Endothelial cell of umbilical vein (primary cell): ENCODE measurements at regions not wholly inside any gene's neighbourhood (a gene's known extent, or its start where the extent isn't known, plus 50 kb on each side); places are given as distances from the start of the nearest gene placed in this dataset.

Experiments used
- BruUV-seq: library from RNA; stranded (reverse); fragments of 400-500 nt; replicated peaks from 2 replicates; lab custom pipeline; 2021; lab: Mats Ljungman, UMichigan
- CTCF ChIA-PET: fragments of 300-600, 350-600 bp; sonication (Branson Sonifier 250); formaldehyde crosslinking; loops from one replicate; lab custom pipeline; 2021; ENCODE audit warnings: antibody characterized with exemption, inconsistent platforms; lab: Charles Lee
- POLR2A ChIA-PET: fragments of 300-600, 350-600 bp; sonication (Branson Sonifier 250); formaldehyde crosslinking; loops from one replicate; lab custom pipeline; 2021; ENCODE audit warnings: antibody characterized with exemption, inconsistent platforms; lab: Charles Lee
- DNase-seq: peaks from one replicate; pipeline ENCODE4 v3.0.0-alpha.2; 2011; ENCODE audit warnings: low read depth, low spot score
- FAIRE-seq: peaks from 2 replicates; lab custom pipeline; 2011; peaks lifted over from hg19 to GRCh38; lab: Jason Lieb, UNC
- H2AFZ ChIP-seq: 2 replicates; pipeline ENCODE4 v1.6.0; 2012; ENCODE audit warnings: low read depth, low read length, control low read depth, inconsistent platforms
- H3K27ac ChIP-seq: 2 replicates; pipeline ENCODE4 v1.5.1; 2011; ENCODE audit warnings: low read depth, mild to moderate bottlenecking, control low read depth, low read length, moderate library complexity; ENCODE audit not compliant: insufficient read depth
- H3K27me3 ChIP-seq, 2 experiments: 2 replicates each; pipeline versions ENCODE4 v1.6.0 to v1.6.1; 2011; ENCODE audit warnings: low read length in 2 of 2, mixed read lengths in 1 of 2; ENCODE audit not compliant: control insufficient read depth in 2 of 2, insufficient read depth in 2 of 2
- H3K36me3 ChIP-seq, 2 experiments: 2 replicates in 1 of 2; 3 replicates in 1 of 2; pipeline ENCODE4 v1.5.1; 2011; ENCODE audit warnings: low read length in 2 of 2, mild to moderate bottlenecking in 1 of 2, moderate library complexity in 1 of 2; ENCODE audit not compliant: control insufficient read depth in 2 of 2, insufficient read depth in 2 of 2; ENCODE audit errors: extremely low read depth in 1 of 2
- H3K4me1 ChIP-seq: 3 replicates; pipeline ENCODE4 v1.5.1; 2011; ENCODE audit warnings: mild to moderate bottlenecking, low read length; ENCODE audit not compliant: control insufficient read depth, insufficient read depth; ENCODE audit errors: extremely low read depth
- H3K4me2 ChIP-seq: 2 replicates; pipeline ENCODE4 v1.6.1; 2011; ENCODE audit warnings: low read length, control low read depth, mixed read lengths; ENCODE audit not compliant: insufficient read depth
- H3K4me3 ChIP-seq, 3 experiments: fragments of 200-600 bp in 1 of 3; sonication (generic), shearing (Covaris generic) in 1 of 3; replicated peaks in 1 of 3; 2 replicates each; pipeline ENCODE4 v1.5.1; 2011 to 2016; ENCODE audit warnings: control low read depth in 3 of 3, low read length in 3 of 3, mild to moderate bottlenecking in 2 of 3, inconsistent platforms in 1 of 3, low read depth in 1 of 3, moderate library complexity in 1 of 3; ENCODE audit not compliant: insufficient read depth in 1 of 3
- H3K79me2 ChIP-seq: 2 replicates; pipeline ENCODE4 v1.6.0; 2012; ENCODE audit warnings: low read length, inconsistent platforms; ENCODE audit not compliant: control insufficient read depth, insufficient read depth
- H3K9ac ChIP-seq: replicated peaks from 2 replicates; pipeline ENCODE3; 2011; ENCODE audit warnings: low read length, control low read depth; ENCODE audit not compliant: insufficient read depth; ENCODE audit errors: extremely low read depth
- H3K9me1 ChIP-seq: replicated peaks from 3 replicates; pipeline ENCODE4 v1.6.0; 2011; ENCODE audit warnings: mild to moderate bottlenecking, low read length; ENCODE audit not compliant: control insufficient read depth, insufficient read depth; ENCODE audit errors: extremely low read depth
- H3K9me3 ChIP-seq: replicated peaks from 2 replicates; pipeline ENCODE4 v1.5.1; 2012; ENCODE audit warnings: low read length, inconsistent platforms; ENCODE audit not compliant: control insufficient read depth, insufficient read depth
- H4K20me1 ChIP-seq: replicated peaks from 2 replicates; pipeline ENCODE3; 2011; ENCODE audit warnings: mild to moderate bottlenecking, low read length; ENCODE audit not compliant: control insufficient read depth, insufficient read depth; ENCODE audit errors: extremely low read depth
- EZH2 ChIP-seq: IDR thresholded peaks from 2 replicates; pipeline ENCODE4 v1.6.1; 2012; ENCODE audit warnings: borderline replicate concordance, low read depth, mild to moderate bottlenecking, moderate library complexity, low read length, inconsistent platforms; ENCODE audit not compliant: severe bottlenecking
- FOS ChIP-seq: IDR thresholded peaks from 2 replicates; pipeline ENCODE4 v1.6.1; 2011; ENCODE audit warnings: mild to moderate bottlenecking, low read length, moderate library complexity, borderline replicate concordance; ENCODE audit not compliant: insufficient read depth
- GATA2 ChIP-seq: IDR thresholded peaks from 2 replicates; pipeline ENCODE4 v1.7.0; 2011; ENCODE audit warnings: low read depth, mild to moderate bottlenecking, moderate library complexity, mixed read lengths, low read length; ENCODE audit not compliant: insufficient read length, insufficient read depth
- JUN ChIP-seq: IDR thresholded peaks from 2 replicates; pipeline ENCODE4 v1.6.1; 2011; ENCODE audit warnings: borderline replicate concordance, low read depth; ENCODE audit not compliant: insufficient read length, insufficient read depth
- MYC ChIP-seq: IDR thresholded peaks from one replicate; pipeline ENCODE4 v1.6.1; 2011; ENCODE audit warnings: mild to moderate bottlenecking, low read depth, low read length
- POLR2A ChIP-seq: IDR thresholded peaks from 2 replicates; pipeline ENCODE4 v1.6.1; 2012; ENCODE audit warnings: low read depth, mild to moderate bottlenecking, control low read depth, low read length
- POLR2AphosphoS5 ChIP-seq: IDR thresholded peaks from 2 replicates; pipeline ENCODE4 v1.6.1; 2012; ENCODE audit warnings: low read depth, mild to moderate bottlenecking, control low read depth, low read length, moderate library complexity; ENCODE audit not compliant: insufficient read depth
- dilution Hi-C: fragments of 300-500 bp; cut with MboI; formaldehyde crosslinking; loops from one replicate; pipeline ENCODE4 v1.15.0; 2019; ENCODE audit warnings: low sequenced_read_pairs; ENCODE audit not compliant: extremely low pct_ligation_motif_present
- intact Hi-C: fragments of 100-400 bp; cut with micrococcal nuclease; formaldehyde crosslinking; loops from one replicate; pipeline ENCODE4 v1.10.0; 2022
- TF ChIP-seq, protein P1 (sequence below): IDR thresholded peaks from 2 replicates; pipeline ENCODE4 v1.6.1; 2011; ENCODE audit not compliant: insufficient read depth, insufficient read length
- TF ChIP-seq, protein P2 (sequence below), 2 donors: IDR thresholded peaks; 1 replicate in 1 of 2; 2 replicates in 1 of 2; pipeline ENCODE4 v1.5.1; 2011; ENCODE audit warnings: low read length in 2 of 2, mild to moderate bottlenecking in 2 of 2, moderate library complexity in 2 of 2, control low read depth in 1 of 2, inconsistent platforms in 1 of 2, low read depth in 1 of 2; ENCODE audit not compliant: insufficient read depth in 1 of 2; ENCODE audit errors: extremely low read depth in 1 of 2

DNA sequence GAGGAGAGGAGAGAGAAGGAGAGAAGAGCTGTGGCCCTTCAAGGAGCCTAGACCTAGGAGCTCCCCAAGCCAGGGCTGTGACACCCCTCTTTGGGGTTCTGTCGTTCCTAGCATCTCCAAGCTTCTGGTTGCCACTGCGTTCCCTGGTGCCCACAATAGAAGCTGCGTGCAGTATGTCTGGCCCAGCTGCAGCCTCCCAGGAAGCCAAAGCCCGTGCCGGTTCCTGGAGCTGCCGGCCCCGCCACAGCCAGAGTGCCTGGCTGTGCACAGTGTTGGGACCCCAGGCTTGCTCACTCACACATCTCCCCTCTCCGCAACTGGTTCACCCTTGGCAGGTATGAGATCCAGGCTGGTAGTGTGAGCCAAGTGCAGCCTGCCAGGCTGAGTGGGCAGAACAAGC lies 367.7 kb upstream of the MC4R start:
- CTCF ChIA-PET = interaction anchor here (0.9 kb wide), 1 partner anchor 10 kb away, joined by 3 read pairs; no protein-coding TSS in a partner anchor
- DNase-seq = no peak

DNA sequence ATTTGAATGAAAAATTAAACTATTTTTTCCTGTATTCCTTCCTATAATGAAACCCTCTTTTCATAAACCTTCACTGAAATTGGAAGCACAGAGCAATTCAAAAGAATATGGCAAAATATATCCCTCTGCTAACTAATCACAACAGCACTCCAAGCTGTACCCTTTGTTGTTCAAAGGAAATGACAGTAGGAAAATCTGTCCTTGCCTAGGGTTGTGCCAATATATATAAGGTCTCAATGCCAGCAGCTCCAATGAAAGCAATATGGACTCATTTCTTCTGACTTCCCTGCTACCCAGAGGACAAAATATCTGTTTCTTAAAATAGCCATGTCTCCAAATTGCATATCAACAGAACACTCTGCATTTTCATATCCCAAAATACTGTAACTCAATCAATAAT lies 373.9 kb upstream of the MC4R start:
- Histone ChIP-seq H3K27me3 (no peaks in the 10 kb centered on the region), H2AFZ (no peak overlapping the region), H3K9me1 (no peaks in the 10 kb centered on the region), H3K4me2 (peak overlapping the region; percentile 22), H3K4me3 (no peak overlapping the region), H3K27ac (no peak overlapping the region), H3K9me3 (no peaks in the 10 kb centered on the region), H3K9ac (no peak overlapping the region), H4K20me1 (no peaks in the 10 kb centered on the region), H3K36me3 (no peaks in the 10 kb centered on the region), H3K79me2 (no peaks in the 10 kb centered on the region), H3K4me1 (peaks cover 7% of the 10 kb centered on the region)
- CTCF ChIA-PET = interaction anchor here (0.9 to 1.7 kb wide), 5 partner anchors 17 to 65 kb away, joined by 3 to 5 read pairs (median 4); no protein-coding TSS in a partner anchor
- peak; percentile 18 for FAIRE-seq
- TF ChIP-seq, protein P1, sequence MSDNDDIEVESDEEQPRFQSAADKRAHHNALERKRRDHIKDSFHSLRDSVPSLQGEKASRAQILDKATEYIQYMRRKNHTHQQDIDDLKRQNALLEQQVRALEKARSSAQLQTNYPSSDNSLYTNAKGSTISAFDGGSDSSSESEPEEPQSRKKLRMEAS = no peak
- TF ChIP-seq, protein P2, sequence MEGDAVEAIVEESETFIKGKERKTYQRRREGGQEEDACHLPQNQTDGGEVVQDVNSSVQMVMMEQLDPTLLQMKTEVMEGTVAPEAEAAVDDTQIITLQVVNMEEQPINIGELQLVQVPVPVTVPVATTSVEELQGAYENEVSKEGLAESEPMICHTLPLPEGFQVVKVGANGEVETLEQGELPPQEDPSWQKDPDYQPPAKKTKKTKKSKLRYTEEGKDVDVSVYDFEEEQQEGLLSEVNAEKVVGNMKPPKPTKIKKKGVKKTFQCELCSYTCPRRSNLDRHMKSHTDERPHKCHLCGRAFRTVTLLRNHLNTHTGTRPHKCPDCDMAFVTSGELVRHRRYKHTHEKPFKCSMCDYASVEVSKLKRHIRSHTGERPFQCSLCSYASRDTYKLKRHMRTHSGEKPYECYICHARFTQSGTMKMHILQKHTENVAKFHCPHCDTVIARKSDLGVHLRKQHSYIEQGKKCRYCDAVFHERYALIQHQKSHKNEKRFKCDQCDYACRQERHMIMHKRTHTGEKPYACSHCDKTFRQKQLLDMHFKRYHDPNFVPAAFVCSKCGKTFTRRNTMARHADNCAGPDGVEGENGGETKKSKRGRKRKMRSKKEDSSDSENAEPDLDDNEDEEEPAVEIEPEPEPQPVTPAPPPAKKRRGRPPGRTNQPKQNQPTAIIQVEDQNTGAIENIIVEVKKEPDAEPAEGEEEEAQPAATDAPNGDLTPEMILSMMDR (IDR thresholded peaks at IDR 0.05; ENCODE audit: extremely low read depth in 1 of 2, insufficient read depth in 1 of 2, low read depth in 1 of 2, low read length in 2 of 2) = no peak
- TF ChIP-seq GATA2 (no peak), POLR2A (no peak), MYC (no peak), POLR2AphosphoS5 (no peak), EZH2 (no peak), FOS (no peak), JUN (no peak)
- no TSS peak for BruUV-seq
- dilution Hi-C loops = no loop called here
- intact Hi-C loops = no loop called here
- POLR2A ChIA-PET = no interaction called here
- peak; percentile 71 for DNase-seq

More for the DNA sequence above, 367.7 kb upstream of the MC4R start:
- no peak for FAIRE-seq
- Histone ChIP-seq H3K27me3 (no peaks in the 10 kb centered on the region), H3K9me3 (no peaks in the 10 kb centered on the region), H3K79me2 (no peaks in the 10 kb centered on the region), H3K9ac (no peak overlapping the region), H4K20me1 (no peaks in the 10 kb centered on the region), H3K9me1 (no peaks in the 10 kb centered on the region), H2AFZ (no peak overlapping the region), H3K36me3 (no peaks in the 10 kb centered on the region), H3K4me2 (no peak overlapping the region), H3K4me1 (no peaks in the 10 kb centered on the region), H3K4me3 (no peak overlapping the region), H3K27ac (no peak overlapping the region)
- POLR2A ChIA-PET = no interaction called here
- TF ChIP-seq FOS = no peak
- TF ChIP-seq MYC = no peak
- no peak for TF ChIP-seq POLR2A
- no peak for TF ChIP-seq JUN
- TF ChIP-seq, protein P2 (IDR thresholded peaks at IDR 0.05; ENCODE audit: extremely low read depth in 1 of 2, insufficient read depth in 1 of 2, low read depth in 1 of 2, low read length in 2 of 2) = no peak
- no peak for TF ChIP-seq GATA2
- TF ChIP-seq EZH2 = no peak
- intact Hi-C loops (no loop called here), dilution Hi-C loops (no loop called here)
- no TSS peak for BruUV-seq
